HCT116 (cell line): ENCODE measurements at regions not wholly inside any gene's neighbourhood (a gene's known extent, or its start where the extent isn't known, plus 50 kb on each side); places are given as distances from the start of the nearest gene placed in this dataset.

Experiments used
- EZH2 ChIP-seq: fragments of 200-600 bp; sonication (generic); IDR thresholded peaks from 2 replicates; pipeline ENCODE4 v1.6.1; 2017; ENCODE audit warnings: antibody characterized with exemption, mixed run types
- FOSL1 ChIP-seq: IDR thresholded peaks from 2 replicates; pipeline ENCODE4 v1.6.1; 2012; ENCODE audit warnings: low read depth
- SP1 ChIP-seq: IDR thresholded peaks from 2 replicates; pipeline ENCODE4 v1.6.1; 2012; ENCODE audit warnings: low read depth
- YY1 ChIP-seq: IDR thresholded peaks from 2 replicates; pipeline ENCODE4 v1.6.1; 2011; ENCODE audit warnings: low read length, low read depth, moderate library complexity, mild to moderate bottlenecking; ENCODE audit not compliant: insufficient replicate concordance; ENCODE audit errors: extremely low read depth
- ZNF274 ChIP-seq: fragments of 200-500 bp; sonication (Bioruptor generic); IDR thresholded peaks from 2 replicates; pipeline ENCODE4 v1.6.1; 2014; ENCODE audit warnings: mild to moderate bottlenecking, low read depth, low read length, inconsistent platforms
- TF ChIP-seq, protein P1 (sequence below), 3 experiments: fragments of 200-600 bp in 1 of 3; sonication (generic) in 1 of 3; IDR thresholded peaks in 2 of 3; conservative IDR thresholded peaks in 1 of 3; 2 replicates each; pipeline ENCODE4 v1.5.1; 2012 to 2017; ENCODE audit warnings: low read depth in 2 of 3, low read length in 2 of 3, antibody characterized with exemption in 1 of 3, borderline replicate concordance in 1 of 3, control low read depth in 1 of 3, mild to moderate bottlenecking in 1 of 3, mixed read lengths in 1 of 3, mixed run types in 1 of 3, moderate library complexity in 1 of 3; ENCODE audit not compliant: insufficient read depth in 1 of 3

GRCh38 chr7:68280931-68281330, 1284.3 kb downstream of the TYW1 start:
- TF ChIP-seq, protein P1, sequence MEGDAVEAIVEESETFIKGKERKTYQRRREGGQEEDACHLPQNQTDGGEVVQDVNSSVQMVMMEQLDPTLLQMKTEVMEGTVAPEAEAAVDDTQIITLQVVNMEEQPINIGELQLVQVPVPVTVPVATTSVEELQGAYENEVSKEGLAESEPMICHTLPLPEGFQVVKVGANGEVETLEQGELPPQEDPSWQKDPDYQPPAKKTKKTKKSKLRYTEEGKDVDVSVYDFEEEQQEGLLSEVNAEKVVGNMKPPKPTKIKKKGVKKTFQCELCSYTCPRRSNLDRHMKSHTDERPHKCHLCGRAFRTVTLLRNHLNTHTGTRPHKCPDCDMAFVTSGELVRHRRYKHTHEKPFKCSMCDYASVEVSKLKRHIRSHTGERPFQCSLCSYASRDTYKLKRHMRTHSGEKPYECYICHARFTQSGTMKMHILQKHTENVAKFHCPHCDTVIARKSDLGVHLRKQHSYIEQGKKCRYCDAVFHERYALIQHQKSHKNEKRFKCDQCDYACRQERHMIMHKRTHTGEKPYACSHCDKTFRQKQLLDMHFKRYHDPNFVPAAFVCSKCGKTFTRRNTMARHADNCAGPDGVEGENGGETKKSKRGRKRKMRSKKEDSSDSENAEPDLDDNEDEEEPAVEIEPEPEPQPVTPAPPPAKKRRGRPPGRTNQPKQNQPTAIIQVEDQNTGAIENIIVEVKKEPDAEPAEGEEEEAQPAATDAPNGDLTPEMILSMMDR (IDR thresholded peaks at IDR 0.05 in 2 of 3, conservative IDR thresholded peaks at IDR 0.05 in 1 of 3; ENCODE audit: borderline replicate concordance in 1 of 3, insufficient read depth in 1 of 3, low read depth in 2 of 3, low read length in 2 of 3): no peak
- TF ChIP-seq FOSL1 (no peak), SP1 (no peak), EZH2 (no peak), YY1 (no peak), ZNF274 (no peak)
